A549 (cell line): ENCODE measurements at regions not wholly inside any gene's neighbourhood (a gene's known extent, or its start where the extent isn't known, plus 50 kb on each side); places are given as distances from the start of the nearest gene placed in this dataset.

Experiments
- ATAC-seq, 2 experiments: fragments of 200-7000 bp in 1 of 2; fragments of >200 bp in 1 of 2; cut with Nextera tagmentation in 1 of 2; cut with Tn5 transposase in 1 of 2; 3 replicates each; pipeline versions ENCODE4 v1.8.0 to v1.9.1; 2018 to 2020; ENCODE audit warnings: mild to moderate bottlenecking in 1 of 2, moderate library complexity in 1 of 2
- CTCF ChIA-PET: fragments of 300-600 bp; sonication (Branson Sonifier 250); formaldehyde crosslinking; extraction: SDS; loops from one replicate; lab custom pipeline; 2021; ENCODE audit warnings: antibody characterized with exemption, inconsistent platforms; lab: Yijun Ruan, JAX
- POLR2A ChIA-PET: fragments of 350-600 bp; formaldehyde crosslinking; extraction: SDS; loops from one replicate; lab custom pipeline; 2021; ENCODE audit warnings: antibody characterized with exemption, inconsistent platforms; lab: Yijun Ruan, JAX
- DNase-seq, 2 experiments: peaks; one replicate each; pipeline versions ENCODE4 v3.0.0 to v3.0.0-alpha.2; 2011 to 2016; ENCODE audit warnings: low read depth in 1 of 2, low spot score in 1 of 2
- FAIRE-seq: peaks from 2 replicates; lab custom pipeline; 2011; peaks lifted over from hg19 to GRCh38; lab: Jason Lieb, UNC
- H3K27ac ChIP-seq, 2 experiments: fragments of >200 bp; sonication (Bioruptor Twin); formaldehyde crosslinking; 3 replicates each; pipeline ENCODE4 v1.5.1; 2016 to 2017
- H3K4me1 ChIP-seq: fragments of >200 bp; sonication (Bioruptor Twin); formaldehyde crosslinking; 3 replicates; pipeline ENCODE4 v1.6.1; 2016
- H3K4me2 ChIP-seq: fragments of >200 bp; sonication (Bioruptor Twin); formaldehyde crosslinking; 3 replicates; pipeline ENCODE4 v1.6.1; 2016
- H3K4me3 ChIP-seq: fragments of >200 bp; sonication (Bioruptor Twin); formaldehyde crosslinking; 3 replicates; pipeline ENCODE4 v1.5.1; 2016
- H3K9me3 ChIP-seq: fragments of >200 bp; sonication (Bioruptor Twin); formaldehyde crosslinking; 3 replicates; pipeline ENCODE4 v1.6.1; 2016
- BCL3 ChIP-seq: fragments of >200 bp; sonication (Bioruptor Twin); formaldehyde crosslinking; IDR thresholded peaks from 3 replicates; pipeline ENCODE4 v1.6.1; 2016
- EHMT2 ChIP-seq: fragments of 200-600 bp; sonication (generic); IDR thresholded peaks from 2 replicates; pipeline ENCODE4 v1.6.1; 2016; ENCODE audit warnings: antibody characterized with exemption, low read depth, mild to moderate bottlenecking, moderate library complexity
- ELK1 ChIP-seq: fragments of 150-350 bp; IDR thresholded peaks from 2 replicates; pipeline ENCODE4 v1.6.1; 2014; ENCODE audit warnings: low read depth, mild to moderate bottlenecking, low read length
- EP300 ChIP-seq, 2 experiments: fragments of >200 bp; sonication (Bioruptor Twin); formaldehyde crosslinking; IDR thresholded peaks; 2 replicates in 1 of 2; 3 replicates in 1 of 2; pipeline ENCODE4 v1.6.1; 2016 to 2017
- ESRRA ChIP-seq: fragments of 150-350 bp; IDR thresholded peaks from 2 replicates; pipeline ENCODE4 v1.6.1; 2014; ENCODE audit warnings: mild to moderate bottlenecking, low read length, borderline replicate concordance
- FOSB ChIP-seq: fragments of 250-450 bp; sonication (Bioruptor Pico); IDR thresholded peaks from 2 replicates; pipeline ENCODE4 v1.5.0; 2020; ENCODE audit warnings: mild to moderate bottlenecking, moderate library complexity
- FOSL2 ChIP-seq, 2 experiments: fragments of 450-650 bp in 1 of 2; fragments of >200 bp in 1 of 2; sonication (Bioruptor Twin) in 1 of 2; formaldehyde crosslinking; IDR thresholded peaks; 2 replicates each; pipeline versions ENCODE4 v1.5.0 to v1.6.1; 2016 to 2020; ENCODE audit warnings: mild to moderate bottlenecking in 1 of 2, moderate library complexity in 1 of 2
- HOXA7 ChIP-seq: fragments of 250-450 bp; sonication (Bioruptor Pico); IDR thresholded peaks from 2 replicates; pipeline ENCODE4 v1.5.0; 2020; ENCODE audit warnings: mild to moderate bottlenecking, moderate library complexity
- HOXB13 ChIP-seq: fragments of 250-450 bp; sonication (Bioruptor Pico); IDR thresholded peaks from 2 replicates; pipeline ENCODE4 v1.5.0; 2020; ENCODE audit warnings: low read depth, mild to moderate bottlenecking, moderate library complexity
- MAZ ChIP-seq: fragments of 150-350 bp; IDR thresholded peaks from 2 replicates; pipeline ENCODE4 v1.6.1; 2014; ENCODE audit warnings: antibody characterized with exemption, low read depth, low read length, borderline replicate concordance
- MYC ChIP-seq: IDR thresholded peaks from 2 replicates; pipeline ENCODE4 v1.6.1; 2012; ENCODE audit warnings: mild to moderate bottlenecking, inconsistent platforms, low read length, improper control_type of control experiment, borderline replicate concordance
- NFE2L2 ChIP-seq: fragments of 150-350 bp; conservative IDR thresholded peaks from 2 replicates; pipeline ENCODE4 v1.6.1; 2014; ENCODE audit warnings: low read length
- PBX3 ChIP-seq: IDR thresholded peaks from 2 replicates; pipeline ENCODE4 v1.6.1; 2012
- POLR2A ChIP-seq: IDR thresholded peaks from 2 replicates; pipeline ENCODE4 v1.6.1; 2012; ENCODE audit warnings: mild to moderate bottlenecking, low read length
- RAD21 ChIP-seq, 2 experiments: fragments of >200 bp in 1 of 2; sonication (Bioruptor Twin) in 1 of 2; formaldehyde crosslinking in 1 of 2; IDR thresholded peaks in 1 of 2; conservative IDR thresholded peaks in 1 of 2; 2 replicates in 1 of 2; 3 replicates in 1 of 2; pipeline ENCODE4 v1.6.1; 2012 to 2018; ENCODE audit warnings: inconsistent platforms in 1 of 2
- RFX5 ChIP-seq: fragments of 450-650 bp; IDR thresholded peaks from 2 replicates; pipeline ENCODE4 v1.7.1; 2014; ENCODE audit warnings: antibody characterized with exemption, mild to moderate bottlenecking, moderate library complexity
- RNF2 ChIP-seq: fragments of 200-600 bp; sonication (generic); IDR thresholded peaks from 2 replicates; pipeline ENCODE4 v1.6.1; 2016; ENCODE audit warnings: low read depth, mild to moderate bottlenecking, antibody characterized with exemption, moderate library complexity, borderline replicate concordance
- SMC3 ChIP-seq: fragments of >200 bp; sonication (Bioruptor Twin); formaldehyde crosslinking; IDR thresholded peaks from 3 replicates; pipeline ENCODE4 v1.6.1; 2018; ENCODE audit warnings: inconsistent platforms
- TP53 ChIP-seq: fragments of 250-450 bp; sonication (Bioruptor Pico); IDR thresholded peaks from 2 replicates; pipeline ENCODE4 v1.5.0; 2021; ENCODE audit warnings: mild to moderate bottlenecking, moderate library complexity
- USF2 ChIP-seq: fragments of 450-650 bp; IDR thresholded peaks from 2 replicates; pipeline ENCODE4 v1.6.1; 2014; ENCODE audit warnings: antibody characterized with exemption
- ZC3H11A ChIP-seq: fragments of 450-650 bp; IDR thresholded peaks from 2 replicates; pipeline ENCODE4 v1.6.1; 2014; ENCODE audit warnings: antibody characterized with exemption, mild to moderate bottlenecking
- WGBS: methylation state at CpG from one replicate; pipeline ENCODE4 v1.1.6; 2017; ENCODE audit errors: missing lambda C conversion rate; 5-methylcytosine and 5-hydroxymethylcytosine counted together

- FAIRE-seq = no peak
- no peak for ATAC-seq
- no peaks in the 10 kb centered on the region for H3K9me3 ChIP-seq
- POLR2A ChIA-PET = no interaction called here
- CTCF ChIA-PET = interaction anchor here (1.4 kb wide), 1 partner anchor 154 kb away, joined by 3 read pairs; no protein-coding TSS in a partner anchor
- DNase-seq = no peak
- no peaks in the 10 kb centered on the region for H3K4me1 ChIP-seq
- no peak overlapping the region for H3K4me2 ChIP-seq
- H3K4me3 ChIP-seq = no peak overlapping the region
- no peak overlapping the region for H3K27ac ChIP-seq
- TF ChIP-seq RFX5 = no peak
- no peak for TF ChIP-seq FOSL2 (IDR thresholded peaks at IDR 0.05)
- no peak for TF ChIP-seq FOSL2 (CRISPR knock-in tag; IDR thresholded peaks at IDR 0.05)
- no peak for TF ChIP-seq NFE2L2
- TF ChIP-seq EHMT2 = no peak
- no peak for TF ChIP-seq RAD21 (conservative IDR thresholded peaks at IDR 0.05 in 1 of 2, IDR thresholded peaks at IDR 0.05 in 1 of 2)
- no peak for TF ChIP-seq FOSB
- no peak for TF ChIP-seq HOXA7
- TF ChIP-seq SMC3 = no peak
- TF ChIP-seq RNF2 = no peak
- TF ChIP-seq EP300 (IDR thresholded peaks at IDR 0.05) = no peak
- no peak for TF ChIP-seq MYC
- no peak for TF ChIP-seq TP53 (CRISPR knock-in tag)
- 87% methylated on average over 8 of the region's 9 CpGs for WGBS
Measured at GRCh38 chr11:70622091-70622490, 223.8 kb downstream of the CTTN start.

GRCh38 chr11:70623906-70624597 lies 225.7 kb downstream of the CTTN start:
- H3K9me3 ChIP-seq = no peaks in the 10 kb centered on the region
- CTCF ChIA-PET = no interaction called here
- TF ChIP-seq POLR2A (no peak), RFX5 (no peak), EHMT2 (no peak), HOXA7 (no peak), NFE2L2 (no peak), ESRRA (no peak), HOXB13 (no peak), MAZ (no peak)
- TF ChIP-seq, all 56 proteins: peak for 0

GRCh38 chr11:70624598-70624993 lies 226.3 kb downstream of the CTTN start:
- no peak for DNase-seq
- no peak for FAIRE-seq
- H3K4me3 ChIP-seq = no peak overlapping the region
- TF ChIP-seq NFE2L2 = no peak
- no peak for TF ChIP-seq MYC
- no peak for TF ChIP-seq PBX3
- no peak for TF ChIP-seq FOSL2 (IDR thresholded peaks at IDR 0.05)
- no peak for TF ChIP-seq FOSL2 (CRISPR knock-in tag; IDR thresholded peaks at IDR 0.05)
- no peak for TF ChIP-seq ZC3H11A
- TF ChIP-seq USF2 = no peak
- no peak for TF ChIP-seq ELK1
- TF ChIP-seq EHMT2 = no peak
- no peak for TF ChIP-seq BCL3
- POLR2A ChIA-PET = no interaction called here
- no peak overlapping the region for H3K27ac ChIP-seq
- ATAC-seq = no peak
- CTCF ChIA-PET = no interaction called here
- no peak overlapping the region for H3K4me2 ChIP-seq
- no peaks in the 10 kb centered on the region for H3K4me1 ChIP-seq
- no peaks in the 10 kb centered on the region for H3K9me3 ChIP-seq
- WGBS = 57% methylated on average over 9 of the region's 10 CpGs

More at GRCh38 chr11:70623906-70624597, 225.7 kb downstream of the CTTN start:
- H3K4me3 ChIP-seq = no peak overlapping the region
- ATAC-seq (no peak), FAIRE-seq (no peak), DNase-seq (no peak)
- H3K27ac ChIP-seq = no peak overlapping the region
- POLR2A ChIA-PET = no interaction called here
- no peak overlapping the region for H3K4me2 ChIP-seq
- WGBS = 69% methylated on average over 7 of the region's 9 CpGs
- H3K4me1 ChIP-seq = no peaks in the 10 kb centered on the region
